Prostate gland (tissue), 2 donors: ENCODE measurements at regions not wholly inside any gene's neighbourhood (a gene's known extent, or its start where the extent isn't known, plus 50 kb on each side); places are given as distances from the start of the nearest gene placed in this dataset.

Experiments used
- CTCF ChIP-seq, 4 experiments: fragments of 200-600 bp in 2 of 4; fragments of 450-650 bp in 2 of 4; sonication (generic) in 2 of 4; IDR thresholded peaks; 1 replicate in 3 of 4; 2 replicates in 1 of 4; pipeline ENCODE4 v1.5.1; 2016 to 2019; ENCODE audit warnings: antibody characterized with exemption in 4 of 4, mild to moderate bottlenecking in 2 of 4, moderate library complexity in 2 of 4
- POLR2A ChIP-seq: fragments of 450-650 bp; IDR thresholded peaks from one replicate; pipeline ENCODE4 v1.6.1; 2016; ENCODE audit warnings: antibody characterized with exemption, mild to moderate bottlenecking

GRCh38 chr11:95432714-95433503 is 201.9 kb upstream of the SESN3 start:
- no peak for TF ChIP-seq CTCF (IDR thresholded peaks at IDR 0.05)
- no peak for TF ChIP-seq POLR2A
